ENCODE measurements at regions not wholly inside any gene's neighbourhood (a gene's known extent, or its start where the extent isn't known, plus 50 kb on each side); places are given as distances from the start of the nearest gene placed in this dataset.
"Not testable (repeated sequence)": the region's sequence is repeated elsewhere in the genome, so short reads cannot be mapped to it uniquely, and the experiment has no call there.

DNA sequence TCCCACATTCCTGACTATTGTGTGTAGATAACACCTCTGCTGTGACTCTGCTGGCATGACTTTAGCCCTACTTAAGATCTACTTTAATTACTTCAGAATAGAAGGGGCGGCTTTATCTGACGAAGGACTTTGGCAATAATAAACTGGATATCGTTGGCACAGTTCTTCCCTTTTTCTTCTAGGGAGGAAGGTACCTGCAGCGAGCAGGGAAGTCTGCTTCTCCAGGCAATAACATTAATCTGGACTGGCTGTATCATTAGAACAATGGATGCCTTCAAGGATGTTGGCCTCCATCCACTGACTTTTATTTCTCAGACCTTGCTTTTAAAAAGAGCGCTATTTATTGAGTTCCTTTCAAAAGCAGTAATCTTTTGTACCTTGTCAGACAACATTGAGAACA lies 172.6 kb upstream of the THSD7A start (continued):
- TF ChIP-seq TAF1 (conservative IDR thresholded peaks at IDR 0.05) (no peak), RAD21 (IDR thresholded peaks at IDR 0.05) (no peak)

DNA sequence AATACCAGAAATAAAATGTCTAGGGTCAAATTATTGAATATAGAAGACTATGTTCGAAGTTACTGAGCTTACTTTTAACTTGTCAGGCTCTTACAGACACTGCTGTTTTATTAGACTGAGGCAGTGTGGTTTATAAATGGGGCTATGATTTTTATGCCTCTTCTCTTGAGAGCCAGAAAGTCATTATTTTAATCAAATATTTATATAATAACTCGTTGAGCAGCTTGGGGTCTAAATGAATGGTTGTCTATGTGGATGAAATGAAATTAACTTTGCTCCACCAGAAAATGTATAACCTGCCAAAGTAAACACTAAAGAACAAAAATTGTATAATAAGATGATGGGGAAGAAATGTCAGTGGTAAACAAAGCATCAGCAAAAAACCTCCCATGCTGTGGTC lies 175.6 kb upstream of the THSD7A start:
- Histone ChIP-seq H3K27me3 (ENCODE audit: control insufficient read depth in 4 of 4, insufficient read depth in 4 of 4, low read length in 3 of 4) (peaks cover 0 to 2% (median 0%) of the 10 kb centered on the region in 4 donors), H3K9ac (ENCODE audit: low read depth in 1 of 2, low read length in 2 of 2) (no peak overlapping the region), H3K9me3 (ENCODE audit: control insufficient read depth in 4 of 4, low read length in 3 of 4) (no peaks in the 10 kb centered on the region), H3K27ac (ENCODE audit: low read depth in 1 of 2, low read length in 2 of 2) (no peak overlapping the region), H3K36me3 (ENCODE audit: control insufficient read depth in 4 of 4, insufficient read depth in 3 of 4, low read depth in 1 of 4, low read length in 3 of 4) (no peaks in the 10 kb centered on the region), H3K4me1 (ENCODE audit: control insufficient read depth in 4 of 4, insufficient read depth in 4 of 4, low read length in 3 of 4) (no peaks in the 10 kb centered on the region), H3K4me3 (ENCODE audit: low read depth in 1 of 3, low read length in 3 of 3) (no peak overlapping the region)
- TF ChIP-seq FOXA2 (IDR thresholded peaks at IDR 0.05) (no peak), YY1 (IDR thresholded peaks at IDR 0.05) (no peak), GABPA (IDR thresholded peaks at IDR 0.05 in 1 of 2, conservative IDR thresholded peaks at IDR 0.05 in 1 of 2) (no peak), FOXA1 (IDR thresholded peaks at IDR 0.05) (no peak)
- 35% methylated on average over 2 of the region's 2 CpGs for WGBS
- no peak for DNase-seq (ENCODE audit: low spot score)

DNA sequence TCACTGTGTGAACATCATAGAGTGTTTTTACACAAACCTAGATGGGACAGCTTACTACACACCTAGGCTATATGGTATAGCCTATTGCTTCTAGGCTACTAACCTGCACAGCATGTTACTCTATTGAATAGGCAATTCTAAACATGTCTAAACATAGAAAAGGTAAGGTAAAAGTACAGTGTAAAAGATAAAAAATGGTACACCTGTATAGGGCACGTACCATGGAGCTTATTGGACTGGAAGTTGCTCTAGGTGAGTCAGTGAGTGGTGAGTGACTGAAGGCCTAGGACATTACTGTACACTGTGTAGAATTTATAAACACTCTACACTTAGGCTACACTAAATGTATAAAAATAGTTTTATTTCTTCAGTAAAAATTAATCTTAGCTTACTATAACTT lies 182.0 kb upstream of the THSD7A start:
- H3K4me3 ChIP-seq (ENCODE audit: low read depth in 1 of 3, low read length in 3 of 3), result no peak overlapping the region
- 93% methylated on average over 1 of the region's 1 CpG for WGBS
- no peaks in the 10 kb centered on the region for H3K4me1 ChIP-seq (ENCODE audit: control insufficient read depth in 4 of 4, insufficient read depth in 4 of 4, low read length in 3 of 4)
- no peaks in the 10 kb centered on the region for H3K9me3 ChIP-seq (ENCODE audit: control insufficient read depth in 4 of 4, low read length in 3 of 4)
- peaks cover 0 to 2% (median 0%) of the 10 kb centered on the region in 4 donors for H3K27me3 ChIP-seq (ENCODE audit: control insufficient read depth in 4 of 4, insufficient read depth in 4 of 4, low read length in 3 of 4)
- no peaks in the 10 kb centered on the region for H3K36me3 ChIP-seq (ENCODE audit: control insufficient read depth in 4 of 4, insufficient read depth in 3 of 4, low read depth in 1 of 4, low read length in 3 of 4)
- H3K27ac ChIP-seq (ENCODE audit: low read depth in 1 of 2, low read length in 2 of 2), result no peak overlapping the region
- H3K9ac ChIP-seq (ENCODE audit: low read depth in 1 of 2, low read length in 2 of 2), result no peak overlapping the region
- no peak for DNase-seq (ENCODE audit: low spot score)
- TF ChIP-seq FOXA1 (IDR thresholded peaks at IDR 0.05) (no peak), HNF4A (conservative IDR thresholded peaks at IDR 0.05) (no peak)

DNA sequence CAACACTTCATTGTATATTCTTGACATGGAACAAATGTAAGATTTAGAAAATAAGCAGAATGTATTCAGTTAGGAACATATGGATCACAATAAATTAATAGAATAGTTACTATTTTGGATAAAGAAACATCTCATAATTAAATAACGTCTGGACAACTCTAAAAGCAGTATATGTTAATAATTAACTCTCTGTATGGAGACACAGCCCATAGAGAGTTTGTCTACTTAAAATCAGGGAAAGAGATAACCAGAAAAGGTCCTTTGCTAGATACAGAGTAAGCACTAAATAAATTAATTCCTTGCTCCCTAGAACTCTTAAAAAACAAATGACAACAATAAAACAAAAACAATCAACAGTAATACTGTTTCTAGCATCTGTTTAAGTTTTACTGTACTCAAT lies 184.4 kb upstream of the THSD7A start:
- Histone ChIP-seq H3K27me3 (ENCODE audit: control insufficient read depth in 4 of 4, insufficient read depth in 4 of 4, low read length in 3 of 4) (peaks cover 0 to 2% (median 0%) of the 10 kb centered on the region in 4 donors), H3K36me3 (ENCODE audit: control insufficient read depth in 4 of 4, insufficient read depth in 3 of 4, low read depth in 1 of 4, low read length in 3 of 4) (no peaks in the 10 kb centered on the region), H3K4me1 (ENCODE audit: control insufficient read depth in 4 of 4, insufficient read depth in 4 of 4, low read length in 3 of 4) (no peaks in the 10 kb centered on the region), H3K9me3 (ENCODE audit: control insufficient read depth in 4 of 4, low read length in 3 of 4) (no peaks in the 10 kb centered on the region), H3K4me3 (ENCODE audit: low read depth in 1 of 3, low read length in 3 of 3) (no peak overlapping the region), H3K9ac (ENCODE audit: low read depth in 1 of 2, low read length in 2 of 2) (no peak overlapping the region), H3K27ac (ENCODE audit: low read depth in 1 of 2, low read length in 2 of 2) (no peak overlapping the region)
- 18% methylated on average over 1 of the region's 1 CpG for WGBS
- TF ChIP-seq RXRA (IDR thresholded peaks at IDR 0.05), result no peak
- no peak for TF ChIP-seq TAF1 (conservative IDR thresholded peaks at IDR 0.05)
- DNase-seq (ENCODE audit: low spot score), result no peak

DNA sequence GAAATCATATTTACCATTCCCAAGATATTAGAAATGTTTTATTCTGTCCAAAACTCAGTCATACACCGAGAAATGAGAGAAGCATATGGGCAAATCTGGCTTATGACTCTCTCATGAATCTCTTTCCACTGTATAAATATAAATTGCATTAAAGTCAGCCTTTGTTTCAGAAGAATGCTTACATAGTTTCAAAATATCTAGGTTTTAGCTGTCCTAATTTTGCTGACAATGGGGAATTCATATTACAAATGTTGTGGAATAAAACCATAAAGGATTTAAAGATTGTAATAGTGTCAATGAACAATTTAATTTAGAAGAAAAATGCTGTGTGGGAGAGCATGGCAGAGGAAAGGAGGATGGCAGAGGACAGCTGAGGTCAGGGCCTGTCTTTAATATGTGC lies 185.0 kb upstream of the THSD7A start:
- Histone ChIP-seq H3K27me3 (ENCODE audit: control insufficient read depth in 4 of 4, insufficient read depth in 4 of 4, low read length in 3 of 4) (peaks cover 0 to 2% (median 0%) of the 10 kb centered on the region in 4 donors), H3K9me3 (ENCODE audit: control insufficient read depth in 4 of 4, low read length in 3 of 4) (no peaks in the 10 kb centered on the region), H3K27ac (ENCODE audit: low read depth in 1 of 2, low read length in 2 of 2) (no peak overlapping the region), H3K36me3 (ENCODE audit: control insufficient read depth in 4 of 4, insufficient read depth in 3 of 4, low read depth in 1 of 4, low read length in 3 of 4) (no peaks in the 10 kb centered on the region), H3K4me3 (ENCODE audit: low read depth in 1 of 3, low read length in 3 of 3) (no peak overlapping the region), H3K9ac (ENCODE audit: low read depth in 1 of 2, low read length in 2 of 2) (no peak overlapping the region), H3K4me1 (ENCODE audit: control insufficient read depth in 4 of 4, insufficient read depth in 4 of 4, low read length in 3 of 4) (no peaks in the 10 kb centered on the region)
- no peak for TF ChIP-seq RAD21 (IDR thresholded peaks at IDR 0.05)
- TF ChIP-seq, protein P1, sequence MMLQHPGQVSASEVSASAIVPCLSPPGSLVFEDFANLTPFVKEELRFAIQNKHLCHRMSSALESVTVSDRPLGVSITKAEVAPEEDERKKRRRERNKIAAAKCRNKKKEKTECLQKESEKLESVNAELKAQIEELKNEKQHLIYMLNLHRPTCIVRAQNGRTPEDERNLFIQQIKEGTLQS (IDR thresholded peaks at IDR 0.05), result no peak
- TF ChIP-seq HNF4A (conservative IDR thresholded peaks at IDR 0.05), result no peak
- no peak for TF ChIP-seq TAF1 (conservative IDR thresholded peaks at IDR 0.05)
- TF ChIP-seq YY1 (IDR thresholded peaks at IDR 0.05), result no peak
- no peak for TF ChIP-seq RXRA (IDR thresholded peaks at IDR 0.05)
- TF ChIP-seq GABPA (IDR thresholded peaks at IDR 0.05 in 1 of 2, conservative IDR thresholded peaks at IDR 0.05 in 1 of 2), result no peak
- TF ChIP-seq SP1 (IDR thresholded peaks at IDR 0.05), result no peak
- TF ChIP-seq JUND (IDR thresholded peaks at IDR 0.05), result no peak
- no peak for TF ChIP-seq HNF4G (IDR thresholded peaks at IDR 0.05)
- no peak for TF ChIP-seq FOXA1 (IDR thresholded peaks at IDR 0.05)
- no peak for TF ChIP-seq NR2F2 (IDR thresholded peaks at IDR 0.05)
- TF ChIP-seq, protein P2, sequence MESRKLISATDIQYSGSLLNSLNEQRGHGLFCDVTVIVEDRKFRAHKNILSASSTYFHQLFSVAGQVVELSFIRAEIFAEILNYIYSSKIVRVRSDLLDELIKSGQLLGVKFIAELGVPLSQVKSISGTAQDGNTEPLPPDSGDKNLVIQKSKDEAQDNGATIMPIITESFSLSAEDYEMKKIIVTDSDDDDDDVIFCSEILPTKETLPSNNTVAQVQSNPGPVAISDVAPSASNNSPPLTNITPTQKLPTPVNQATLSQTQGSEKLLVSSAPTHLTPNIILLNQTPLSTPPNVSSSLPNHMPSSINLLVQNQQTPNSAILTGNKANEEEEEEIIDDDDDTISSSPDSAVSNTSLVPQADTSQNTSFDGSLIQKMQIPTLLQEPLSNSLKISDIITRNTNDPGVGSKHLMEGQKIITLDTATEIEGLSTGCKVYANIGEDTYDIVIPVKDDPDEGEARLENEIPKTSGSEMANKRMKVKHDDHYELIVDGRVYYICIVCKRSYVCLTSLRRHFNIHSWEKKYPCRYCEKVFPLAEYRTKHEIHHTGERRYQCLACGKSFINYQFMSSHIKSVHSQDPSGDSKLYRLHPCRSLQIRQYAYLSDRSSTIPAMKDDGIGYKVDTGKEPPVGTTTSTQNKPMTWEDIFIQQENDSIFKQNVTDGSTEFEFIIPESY (IDR thresholded peaks at IDR 0.05), result no peak
- WGBS, result 75% methylated on average over 1 of the region's 1 CpG
- no peak for DNase-seq (ENCODE audit: low spot score)

DNA sequence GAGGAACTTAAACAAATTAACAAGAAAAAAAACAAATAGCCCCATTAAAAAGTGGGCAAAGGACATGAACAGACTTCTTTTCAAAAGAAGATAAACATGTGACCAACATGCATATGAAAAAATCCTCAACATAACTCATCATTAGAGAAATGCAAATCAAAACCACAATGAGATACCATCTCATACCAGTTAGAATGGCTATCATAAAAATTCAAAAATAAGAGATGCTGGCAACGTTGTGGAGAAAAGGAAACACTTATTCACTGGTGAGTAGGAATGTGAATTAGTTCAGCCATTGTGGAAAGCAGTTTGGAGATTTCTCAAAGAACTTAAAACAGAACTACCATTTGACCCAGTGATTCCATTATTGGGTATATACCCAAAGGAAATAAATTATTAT lies 189.1 kb upstream of the TMEM106B start:
- not testable (repeated sequence) for H3K36me3 ChIP-seq (ENCODE audit: control insufficient read depth in 4 of 4, insufficient read depth in 3 of 4, low read depth in 1 of 4, low read length in 3 of 4); H3K27me3 ChIP-seq (ENCODE audit: control insufficient read depth in 4 of 4, insufficient read depth in 4 of 4, low read length in 3 of 4); H3K4me1 ChIP-seq (ENCODE audit: control insufficient read depth in 4 of 4, insufficient read depth in 4 of 4, low read length in 3 of 4); H3K27ac ChIP-seq (ENCODE audit: low read depth in 1 of 2, low read length in 2 of 2); H3K9me3 ChIP-seq (ENCODE audit: control insufficient read depth in 4 of 4, low read length in 3 of 4); H3K4me3 ChIP-seq (ENCODE audit: low read depth in 1 of 3, low read length in 3 of 3); H3K9ac ChIP-seq (ENCODE audit: low read depth in 1 of 2, low read length in 2 of 2); DNase-seq (ENCODE audit: low spot score)
- 57% methylated on average over 1 of the region's 1 CpG for WGBS

Data from liver (tissue), 7 donors.